ENCODE measurements at regions not wholly inside any gene's neighbourhood (a gene's known extent, or its start where the extent isn't known, plus 50 kb on each side); places are given as distances from the start of the nearest gene placed in this dataset.

DNA sequence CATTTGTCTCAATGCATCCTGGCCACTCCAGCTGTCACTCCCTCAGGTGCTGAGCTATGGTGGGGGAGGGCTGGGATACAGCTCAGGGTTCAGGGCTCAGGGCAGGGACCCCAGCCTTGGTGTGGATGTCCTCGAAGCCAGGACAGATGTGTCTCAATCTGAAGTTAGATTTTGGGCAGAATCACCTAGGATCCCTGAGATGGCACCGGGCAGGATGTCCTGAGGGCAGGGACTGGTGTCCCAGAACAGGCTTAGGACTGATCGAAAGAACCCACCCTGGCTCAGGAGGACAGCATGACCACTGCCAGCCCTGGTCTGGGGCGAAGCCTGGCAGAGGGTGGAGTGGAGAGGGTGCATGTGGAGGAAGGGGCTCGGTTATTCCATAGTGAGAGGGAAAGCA is 96.8 kb upstream of the THY1 start:
- Histone ChIP-seq H3K4me1 (ENCODE audit: insufficient read depth, poor library complexity, severe bottlenecking) (no peaks in the 10 kb centered on the region), H3K36me3 (ENCODE audit: low read depth) (no peaks in the 10 kb centered on the region), H3K4me3 (ENCODE audit: severe bottlenecking) (no peak overlapping the region), H3K9me3 (ENCODE audit: severe bottlenecking) (no peaks in the 10 kb centered on the region), H3K27me3 (ENCODE audit: insufficient read depth, poor library complexity, severe bottlenecking) (peaks cover 11% of the 10 kb centered on the region), H3K27ac (ENCODE audit: poor library complexity, severe bottlenecking) (no peak overlapping the region)
- no peak for ATAC-seq (ENCODE audit: low read depth)
- DNase-seq (ENCODE audit: low spot score), result no peak
- TF ChIP-seq CTCF (IDR thresholded peaks at IDR 0.05; ENCODE audit: poor library complexity, severe bottlenecking), result no peak

GRCh38 chr11:119518746-119519730 is 96.1 kb upstream of the THY1 start:
- peaks cover 16% of the 10 kb centered on the region for H3K27me3 ChIP-seq (ENCODE audit: insufficient read depth, poor library complexity, severe bottlenecking)
- no peaks in the 10 kb centered on the region for H3K9me3 ChIP-seq (ENCODE audit: severe bottlenecking)
- no peaks in the 10 kb centered on the region for H3K4me1 ChIP-seq (ENCODE audit: insufficient read depth, poor library complexity, severe bottlenecking)
- ATAC-seq (ENCODE audit: low read depth) (peak; percentile 42; the same call in 1 of the 3 replicates), DNase-seq (ENCODE audit: low spot score) (no peak)
- no peak overlapping the region for H3K4me3 ChIP-seq (ENCODE audit: severe bottlenecking)
- H3K36me3 ChIP-seq (ENCODE audit: low read depth), result no peaks in the 10 kb centered on the region
- no peak overlapping the region for H3K27ac ChIP-seq (ENCODE audit: poor library complexity, severe bottlenecking)
- no peak for TF ChIP-seq CTCF (IDR thresholded peaks at IDR 0.05; ENCODE audit: poor library complexity, severe bottlenecking)

DNA sequence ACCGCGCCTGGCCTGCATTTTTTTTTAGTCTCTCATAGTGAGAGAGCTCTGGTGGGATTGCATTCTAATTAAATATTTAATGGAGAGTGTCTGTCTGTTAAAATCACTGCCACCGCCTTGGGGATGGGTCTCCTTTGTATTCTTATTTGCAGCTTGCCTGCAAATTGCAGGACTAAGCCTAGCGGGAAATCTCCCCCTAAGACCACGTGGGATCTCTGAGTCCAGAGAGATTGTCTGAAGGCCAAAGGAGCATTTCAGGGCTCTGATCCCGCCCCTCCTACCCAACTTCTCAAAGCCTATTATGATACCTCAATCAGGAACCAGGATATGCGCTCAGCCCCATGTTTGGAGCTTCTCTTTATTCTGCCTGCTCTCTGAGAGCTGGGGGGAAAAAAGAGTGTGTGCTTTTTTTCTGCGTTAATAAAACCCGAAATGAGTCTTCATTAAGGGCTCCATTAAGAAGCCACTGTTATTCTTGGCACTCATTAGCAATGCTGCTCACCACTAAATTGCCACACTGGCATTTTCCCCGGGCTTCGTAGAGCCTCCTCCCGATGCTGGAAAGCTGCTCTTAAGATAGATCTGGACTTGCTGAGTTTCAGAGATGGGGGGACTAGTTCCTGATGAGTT is 92.9 kb upstream of the THY1 start:
- Histone ChIP-seq H3K4me3 (ENCODE audit: severe bottlenecking) (no peak overlapping the region), H3K27me3 (ENCODE audit: insufficient read depth, poor library complexity, severe bottlenecking) (peaks cover 19% of the 10 kb centered on the region), H3K4me1 (ENCODE audit: insufficient read depth, poor library complexity, severe bottlenecking) (no peaks in the 10 kb centered on the region), H3K36me3 (ENCODE audit: low read depth) (no peaks in the 10 kb centered on the region), H3K9me3 (ENCODE audit: severe bottlenecking) (no peaks in the 10 kb centered on the region), H3K27ac (ENCODE audit: poor library complexity, severe bottlenecking) (no peak overlapping the region)
- ATAC-seq (ENCODE audit: low read depth), result no peak
- TF ChIP-seq CTCF (IDR thresholded peaks at IDR 0.05; ENCODE audit: poor library complexity, severe bottlenecking), result no peak
- DNase-seq (ENCODE audit: low spot score), result no peak

DNA sequence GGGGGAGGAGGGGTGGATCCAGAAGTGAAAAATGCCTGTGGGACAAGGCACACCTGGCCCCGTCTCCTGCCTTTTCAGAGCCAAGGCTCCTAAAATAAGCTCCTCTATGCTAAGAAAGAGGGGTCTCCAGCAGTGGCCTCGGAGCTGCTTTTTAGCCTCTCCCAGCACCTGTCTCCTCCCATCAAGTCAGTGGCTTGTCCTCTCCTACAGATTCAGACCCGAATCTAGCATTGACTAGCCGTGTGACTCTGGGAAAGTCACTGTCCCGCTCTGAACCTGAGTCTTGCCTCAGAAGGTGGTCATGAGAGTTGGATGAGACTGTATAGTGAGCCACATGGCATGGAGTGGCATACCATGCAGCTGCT is 90.8 kb upstream of the THY1 start:
- no peaks in the 10 kb centered on the region for H3K36me3 ChIP-seq (ENCODE audit: low read depth)
- no peaks in the 10 kb centered on the region for H3K4me1 ChIP-seq (ENCODE audit: insufficient read depth, poor library complexity, severe bottlenecking)
- peaks cover 19% of the 10 kb centered on the region for H3K27me3 ChIP-seq (ENCODE audit: insufficient read depth, poor library complexity, severe bottlenecking)
- DNase-seq (ENCODE audit: low spot score), result no peak
- TF ChIP-seq CTCF (IDR thresholded peaks at IDR 0.05; ENCODE audit: poor library complexity, severe bottlenecking), result no peak
- no peak overlapping the region for H3K4me3 ChIP-seq (ENCODE audit: severe bottlenecking)
- no peak for ATAC-seq (ENCODE audit: low read depth)
- H3K27ac ChIP-seq (ENCODE audit: poor library complexity, severe bottlenecking), result no peak overlapping the region
- no peaks in the 10 kb centered on the region for H3K9me3 ChIP-seq (ENCODE audit: severe bottlenecking)
